Heart right ventricle (tissue), 16 donors: ENCODE measurements at regions not wholly inside any gene's neighbourhood (a gene's known extent, or its start where the extent isn't known, plus 50 kb on each side); places are given as distances from the start of the nearest gene placed in this dataset.

ENCODE experiments used
- ATAC-seq, 8 donors: fragments of 200-7000 bp; cut with Tn5 transposase; one replicate each; pipeline ENCODE4 v1.9.1; 2020; ENCODE audit warnings: mild to moderate bottlenecking in 8 of 8, moderate library complexity in 8 of 8, moderate number of reproducible peaks in 1 of 8
- DNase-seq, 2 donors: peaks; one replicate each; pipeline ENCODE4 v3.0.0-alpha.2; 2020
- H3K27ac ChIP-seq, 10 donors: fragments of 200-600 bp; sonication (generic) in 2 of 10; one replicate each; pipeline versions ENCODE4 v1.5.0 to v1.8.0; 2020 to 2022; ENCODE audit warnings: mild to moderate bottlenecking in 3 of 10
- H3K27me3 ChIP-seq, 7 donors: fragments of 200-600 bp; one replicate each; pipeline ENCODE4 v1.8.0; 2021 to 2022; ENCODE audit warnings: mild to moderate bottlenecking in 2 of 7
- H3K36me3 ChIP-seq, 9 donors: fragments of 200-600 bp; sonication (generic) in 1 of 9; one replicate each; pipeline versions ENCODE4 v1.5.0 to v1.8.0; 2020 to 2022; ENCODE audit warnings: mild to moderate bottlenecking in 2 of 9
- H3K4me1 ChIP-seq, 9 donors: fragments of 200-600 bp; sonication (generic) in 1 of 9; one replicate each; pipeline versions ENCODE4 v1.5.0 to v1.8.0; 2020 to 2022; ENCODE audit warnings: mild to moderate bottlenecking in 4 of 9
- H3K4me3 ChIP-seq, 10 donors: fragments of 200-600 bp; sonication (generic) in 2 of 10; one replicate each; pipeline versions ENCODE4 v1.5.0 to v1.8.0; 2020 to 2022; ENCODE audit warnings: mild to moderate bottlenecking in 7 of 10, moderate library complexity in 2 of 10
- H3K9me3 ChIP-seq, 11 donors: fragments of 200-600 bp in 10 of 11; sonication (generic) in 2 of 11; one replicate each; pipeline versions ENCODE4 v1.5.0 to v1.8.0; 2013 to 2022; ENCODE audit warnings: mild to moderate bottlenecking in 2 of 11, control low read depth in 1 of 11, moderate library complexity in 1 of 11
- WGBS, 2 donors: extraction: QIAGEN DNeasy Blood & Tissue Kit; methylation state at CpG; one replicate each; pipeline ENCODE4 v1.1.7; 2013; ENCODE audit warnings: inconsistent platforms in 1 of 2; 5-methylcytosine and 5-hydroxymethylcytosine counted together
- intact Hi-C, 10 donors: fragments of 100-400 bp; cut with DNase I; formaldehyde crosslinking; loops; one replicate each; pipeline versions ENCODE4 v1.11.1 to v1.14.2; 2022
- TF ChIP-seq, protein P1 (sequence below), 9 donors: fragments of 200-600 bp; sonication (generic) in 2 of 9; IDR thresholded peaks; one replicate each; pipeline versions ENCODE4 v1.5.0 to v1.8.0; 2021 to 2022; ENCODE audit warnings: antibody characterized with exemption in 9 of 9, mild to moderate bottlenecking in 5 of 9, moderate library complexity in 1 of 9
- donor health status: Arrhythmogenic right ventricular cardiomyopathy.
- donor health status: ischemic (EF 13 %, LVEDD 7.1; RV severe dilation, severe dysfunction).
- donor health status: healthy with polysubstance abuse.
- donor health status: DM: no; HTN: yes; CAD: no.
- donor health status: DM: no; HTN: no; CAD: no.
- donor health status: ischemic (EF 25% LVEDD 6.9; RV normal size, moderate dysfunction).
- donor health status: ischemic (EF 25% LVEDD 5.7; RV mildly dilated, moderate dysfunction).
- donor health status: healthy.
- donor health status: DM: yes; HTN: yes; CAD: no.
- donor health status: Ischemic cardiomyopathy.
- donor health status: ischemic (EF 35%, LVEDD 5.7; RV mildly dilated, moderate dysfunction).
- donor health status: nonischemic (EF 11% LVEDD 7.7; RV severe dilation, severe dysfunction).
- donor health status: DM: yes; HTN: yes; CAD: no.
- donor health status: PGD.
- donor health status: ischemic (EF 29% LVEDD 5.4; RV normal size, mild dysfunction).
- donor health status: nonischemic (EF 23%, LVEDD 6.1; RV moderate dilation, normal function).

DNA sequence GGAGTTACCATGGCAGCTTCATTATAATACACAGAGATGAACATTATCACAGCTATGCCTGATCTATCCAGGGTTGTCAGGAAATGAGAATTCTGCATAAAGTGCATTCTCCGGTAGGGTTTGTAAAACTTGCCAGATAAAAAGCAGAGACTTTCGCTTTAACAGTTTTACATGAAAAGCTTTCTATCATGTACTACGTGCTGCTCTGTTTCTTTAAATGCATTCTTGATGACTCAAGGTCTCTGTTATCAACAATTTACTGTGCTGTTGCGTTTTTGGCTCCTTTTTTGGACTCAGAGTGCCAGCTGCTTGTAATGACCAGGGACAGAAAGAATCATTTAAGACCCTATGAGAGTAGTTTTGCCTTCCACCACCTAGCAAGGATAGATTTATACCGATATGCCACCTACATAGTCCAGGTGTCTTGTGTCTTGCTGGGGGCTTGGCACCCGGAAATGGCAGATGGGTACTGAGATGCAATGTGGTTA, 371.2 kb downstream of the BTG1 start:
- H3K36me3 ChIP-seq: no peaks in the 10 kb centered on the region
- 39 to 45% methylated on average over 6 of the region's 6 CpGs for WGBS, 2 donors
- H3K27me3 ChIP-seq: no peaks in the 10 kb centered on the region
- peaks cover 0 to 27% (median 11%) of the 10 kb centered on the region in 9 donors for H3K4me1 ChIP-seq
- DNase-seq: no peak
- no peaks in the 10 kb centered on the region for H3K9me3 ChIP-seq
- H3K27ac ChIP-seq: no peak overlapping the region
- TF ChIP-seq, protein P1, sequence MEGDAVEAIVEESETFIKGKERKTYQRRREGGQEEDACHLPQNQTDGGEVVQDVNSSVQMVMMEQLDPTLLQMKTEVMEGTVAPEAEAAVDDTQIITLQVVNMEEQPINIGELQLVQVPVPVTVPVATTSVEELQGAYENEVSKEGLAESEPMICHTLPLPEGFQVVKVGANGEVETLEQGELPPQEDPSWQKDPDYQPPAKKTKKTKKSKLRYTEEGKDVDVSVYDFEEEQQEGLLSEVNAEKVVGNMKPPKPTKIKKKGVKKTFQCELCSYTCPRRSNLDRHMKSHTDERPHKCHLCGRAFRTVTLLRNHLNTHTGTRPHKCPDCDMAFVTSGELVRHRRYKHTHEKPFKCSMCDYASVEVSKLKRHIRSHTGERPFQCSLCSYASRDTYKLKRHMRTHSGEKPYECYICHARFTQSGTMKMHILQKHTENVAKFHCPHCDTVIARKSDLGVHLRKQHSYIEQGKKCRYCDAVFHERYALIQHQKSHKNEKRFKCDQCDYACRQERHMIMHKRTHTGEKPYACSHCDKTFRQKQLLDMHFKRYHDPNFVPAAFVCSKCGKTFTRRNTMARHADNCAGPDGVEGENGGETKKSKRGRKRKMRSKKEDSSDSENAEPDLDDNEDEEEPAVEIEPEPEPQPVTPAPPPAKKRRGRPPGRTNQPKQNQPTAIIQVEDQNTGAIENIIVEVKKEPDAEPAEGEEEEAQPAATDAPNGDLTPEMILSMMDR (IDR thresholded peaks at IDR 0.05): no peak
- peak overlapping the region in 3 of 10 donors; percentile 2 to 9 (median 5) for H3K4me3 ChIP-seq
- ATAC-seq: peak in 2 of 8 donors; percentile 27 to 29
- intact Hi-C loops: no loop called here

DNA sequence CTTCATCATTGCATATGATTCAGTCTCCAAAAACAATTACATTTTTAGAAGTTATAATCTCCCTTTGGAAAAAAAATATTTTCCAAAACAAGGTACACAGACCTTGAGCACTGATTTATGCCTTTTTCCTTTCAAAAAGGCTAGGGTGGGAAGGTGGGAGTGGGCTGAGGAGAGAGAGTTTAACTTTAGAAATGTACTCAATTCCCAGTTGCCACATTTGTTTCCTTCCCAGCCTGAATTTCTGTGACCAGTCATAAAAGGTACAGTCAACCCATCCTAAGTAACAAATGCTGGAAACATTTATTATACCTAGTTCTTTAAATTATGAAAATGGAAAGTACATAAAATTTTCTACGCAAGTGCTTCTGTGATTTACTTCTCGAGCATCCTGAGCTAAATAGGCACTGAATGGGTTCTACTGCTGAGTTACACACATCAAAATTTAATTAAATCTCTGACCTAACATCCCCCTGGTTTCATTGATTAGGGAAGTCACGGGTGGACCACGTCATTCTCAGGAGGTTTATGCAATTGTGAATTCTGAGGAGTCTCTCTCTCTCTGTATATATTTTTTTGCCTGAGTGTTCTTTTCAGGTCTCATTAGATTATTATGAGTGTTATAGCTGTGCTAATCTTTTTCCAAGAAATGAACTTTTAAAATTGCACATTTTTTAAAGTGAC, 371.8 kb downstream of the BTG1 start:
- no peaks in the 10 kb centered on the region for H3K9me3 ChIP-seq
- ATAC-seq: no peak
- H3K27ac ChIP-seq: no peak overlapping the region
- DNase-seq: no peak
- peak overlapping the region in 2 of 10 donors; percentile 5 to 9 for H3K4me3 ChIP-seq
- TF ChIP-seq, protein P1 (IDR thresholded peaks at IDR 0.05): no peak
- no peaks in the 10 kb centered on the region for H3K36me3 ChIP-seq
- 73 to 78% methylated on average over 4 of the region's 4 CpGs for WGBS, 2 donors
- H3K27me3 ChIP-seq: no peaks in the 10 kb centered on the region
- peaks cover 0 to 22% (median 11%) of the 10 kb centered on the region in 9 donors for H3K4me1 ChIP-seq
- intact Hi-C loops: no loop called here

DNA sequence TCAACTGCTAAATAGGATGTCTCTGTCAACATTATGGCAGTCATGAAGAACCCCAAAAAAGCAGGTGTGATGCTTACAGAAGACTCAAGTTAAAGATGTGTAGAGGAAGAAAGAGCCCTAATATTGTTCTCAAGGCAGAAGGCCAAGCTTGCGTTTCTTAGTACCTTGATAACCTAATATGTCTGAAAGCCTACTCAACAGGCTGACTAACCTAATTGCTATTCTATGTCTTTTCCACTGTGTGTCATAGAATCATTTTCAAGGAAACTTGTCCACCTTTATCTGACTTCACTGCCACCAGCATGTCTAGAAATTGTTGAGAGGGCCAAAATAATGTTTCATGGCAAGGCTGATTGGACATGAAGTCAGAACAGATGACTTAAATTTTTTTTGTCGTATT, 373.2 kb downstream of the BTG1 start:
- Histone ChIP-seq H3K9me3 (no peaks in the 10 kb centered on the region), H3K27ac (no peak overlapping the region), H3K4me3 (no peak overlapping the region), H3K27me3 (no peaks in the 10 kb centered on the region), H3K4me1 (peaks cover 0 to 14% (median 9%) of the 10 kb centered on the region in 9 donors), H3K36me3 (no peaks in the 10 kb centered on the region)
- DNase-seq: no peak
- no peak for ATAC-seq
- TF ChIP-seq, protein P1 (IDR thresholded peaks at IDR 0.05): no peak
- intact Hi-C loops: no loop called here
- 96 to 98% methylated on average over 2 of the region's 2 CpGs for WGBS, 2 donors

DNA sequence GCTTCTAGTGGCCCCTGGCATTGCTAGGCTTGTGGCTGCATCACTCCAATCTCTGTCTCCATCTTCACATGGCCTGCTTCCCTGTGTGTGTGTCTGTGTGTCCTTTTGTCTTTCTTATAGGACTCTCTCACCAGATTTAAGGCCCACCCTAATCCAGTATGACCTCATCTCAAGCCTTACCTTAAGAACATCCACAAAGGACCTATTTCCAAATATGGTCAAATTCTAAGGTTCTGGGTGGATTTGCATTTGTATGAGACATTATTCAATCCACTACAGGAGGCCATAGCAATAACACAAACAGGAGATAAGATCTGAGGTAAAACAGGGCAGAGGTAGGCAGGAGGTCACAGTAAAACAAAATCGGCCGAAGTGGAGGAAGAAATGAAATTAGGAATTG, 375.9 kb downstream of the BTG1 start:
- intact Hi-C loops: no loop called here

More for the DNA sequence above, 375.9 kb downstream of the BTG1 start:
- ATAC-seq (no peak), DNase-seq (no peak)
- Histone ChIP-seq H3K4me3 (no peak overlapping the region), H3K27me3 (no peaks in the 10 kb centered on the region), H3K36me3 (no peaks in the 10 kb centered on the region), H3K27ac (no peak overlapping the region), H3K4me1 (peaks cover 0 to 12% (median 9%) of the 10 kb centered on the region in 9 donors), H3K9me3 (no peaks in the 10 kb centered on the region)
- 90 to 97% methylated on average over 2 of the region's 2 CpGs for WGBS, 2 donors
- TF ChIP-seq, protein P1 (IDR thresholded peaks at IDR 0.05): no peak
